ENCODE measurements at regions not wholly inside any gene's neighbourhood (a gene's known extent, or its start where the extent isn't known, plus 50 kb on each side); places are given as distances from the start of the nearest gene placed in this dataset.

- TF ChIP-seq, protein P1, sequence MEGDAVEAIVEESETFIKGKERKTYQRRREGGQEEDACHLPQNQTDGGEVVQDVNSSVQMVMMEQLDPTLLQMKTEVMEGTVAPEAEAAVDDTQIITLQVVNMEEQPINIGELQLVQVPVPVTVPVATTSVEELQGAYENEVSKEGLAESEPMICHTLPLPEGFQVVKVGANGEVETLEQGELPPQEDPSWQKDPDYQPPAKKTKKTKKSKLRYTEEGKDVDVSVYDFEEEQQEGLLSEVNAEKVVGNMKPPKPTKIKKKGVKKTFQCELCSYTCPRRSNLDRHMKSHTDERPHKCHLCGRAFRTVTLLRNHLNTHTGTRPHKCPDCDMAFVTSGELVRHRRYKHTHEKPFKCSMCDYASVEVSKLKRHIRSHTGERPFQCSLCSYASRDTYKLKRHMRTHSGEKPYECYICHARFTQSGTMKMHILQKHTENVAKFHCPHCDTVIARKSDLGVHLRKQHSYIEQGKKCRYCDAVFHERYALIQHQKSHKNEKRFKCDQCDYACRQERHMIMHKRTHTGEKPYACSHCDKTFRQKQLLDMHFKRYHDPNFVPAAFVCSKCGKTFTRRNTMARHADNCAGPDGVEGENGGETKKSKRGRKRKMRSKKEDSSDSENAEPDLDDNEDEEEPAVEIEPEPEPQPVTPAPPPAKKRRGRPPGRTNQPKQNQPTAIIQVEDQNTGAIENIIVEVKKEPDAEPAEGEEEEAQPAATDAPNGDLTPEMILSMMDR (conservative IDR thresholded peaks at IDR 0.05) = no peak
- Histone ChIP-seq H4K20me1 (ENCODE audit: control insufficient read depth, insufficient read depth, insufficient read length) (no peaks in the 10 kb centered on the region), H2AK5ac (ENCODE audit: insufficient read length, low read length) (no peak overlapping the region), H3K4ac (ENCODE audit: low read depth, low read length) (no peak overlapping the region), H3K79me2 (ENCODE audit: insufficient read depth, low read length) (no peaks in the 10 kb centered on the region), H3K4me2 (ENCODE audit: insufficient read depth, insufficient read length, low read length) (no peak overlapping the region), H2BK5ac (ENCODE audit: insufficient read length, low read length) (no peak overlapping the region), H3K23me2 (ENCODE audit: insufficient read length, low read depth, low read length, poor library complexity, severe bottlenecking) (no peaks in the 10 kb centered on the region), H3K79me1 (ENCODE audit: insufficient read depth, low read depth, low read length, poor library complexity, severe bottlenecking) (no peaks in the 10 kb centered on the region), H4K5ac (ENCODE audit: insufficient read length, low read depth, low read length) (no peak overlapping the region), H3K4me1 (ENCODE audit: insufficient read depth, low read length) (no peaks in the 10 kb centered on the region), H2BK12ac (ENCODE audit: insufficient read length, low read depth, low read length) (no peak overlapping the region), H2AFZ (ENCODE audit: low read length) (no peak overlapping the region), H3K56ac (ENCODE audit: insufficient read length, low read depth, low read length) (no peak overlapping the region), H4K91ac (ENCODE audit: insufficient read length, low read depth, low read length) (no peak overlapping the region), H3K27me3 (ENCODE audit: insufficient read depth, low read length) (no peaks in the 10 kb centered on the region), H2BK15ac (ENCODE audit: low read depth, low read length) (no peak overlapping the region), H3K9ac (ENCODE audit: extremely low read depth, insufficient read length, low read length) (no peak overlapping the region), H2BK20ac (ENCODE audit: low read depth, low read length, poor library complexity, severe bottlenecking) (no peak overlapping the region), H3K23ac (ENCODE audit: insufficient read length, low read depth, low read length) (no peak overlapping the region), H2BK120ac (ENCODE audit: low read depth, low read length, poor library complexity, severe bottlenecking) (no peak overlapping the region), H4K8ac (replicated peaks; ENCODE audit: insufficient read length, low read depth, low read length) (no peak overlapping the region), H3K18ac (ENCODE audit: insufficient read length, low read depth, low read length) (no peak overlapping the region), H3K27ac (ENCODE audit: insufficient read length, low read depth, low read length) (no peak overlapping the region), H3K9me3 (ENCODE audit: control insufficient read depth, low read depth, low read length) (no peaks in the 10 kb centered on the region), H3T11ph (ENCODE audit: low read length) (no peak overlapping the region), H3K14ac (ENCODE audit: insufficient read depth, low read length) (no peak overlapping the region)
- DNase-seq = no peak
- no CpG with 5 or more reads among the region's 1 CpG for whole genome bisulfite sequencing (ENCODE audit: extremely low coverage, insufficient read length, low lambda C conversion rate)
- peaks cover 2% of the 10 kb centered on the region for H3K27me3 Mint-ChIP-seq (ENCODE audit: low read depth)
- peaks cover 0 to 4% of the 10 kb centered on the region in 2 experiments; a peak in 1 of 5 replicates for H3K9me3 Mint-ChIP-seq
- H3K4me3 Mint-ChIP-seq = no peak overlapping the region
- H3K4me1 Mint-ChIP-seq = peaks cover 6 to 7% of the 10 kb centered on the region in 2 experiments
- H3K36me3 Mint-ChIP-seq (ENCODE audit: insufficient read depth in 1 of 3, low read depth in 3 of 3) = peaks cover 0 to 5% (median 0%) of the 10 kb centered on the region in 3 experiments; a peak in 2 of 7 replicates
- H3K27ac Mint-ChIP-seq = no peak overlapping the region
Observed at GRCh38 chr11:95392644-95393043, 161.6 kb upstream of the SESN3 start.
